Kidney (tissue), 13 donors: ENCODE measurements at regions not wholly inside any gene's neighbourhood (a gene's known extent, or its start where the extent isn't known, plus 50 kb on each side); places are given as distances from the start of the nearest gene placed in this dataset.
"Not testable (repeated sequence)": the region's sequence is repeated elsewhere in the genome, so short reads cannot be mapped to it uniquely, and the experiment has no call there.

Source experiments
- DNase-seq, 5 donors: peaks; one replicate each; pipeline ENCODE4 v3.0.0-alpha.2; 2013 to 2020
- FAIRE-seq: peaks from 2 replicates; lab custom pipeline; 2012; peaks lifted over from hg19 to GRCh38; lab: Jason Lieb, UNC
- H3K27ac ChIP-seq, 2 donors: one replicate each; pipeline ENCODE4 v1.7.0; 2013; ENCODE audit warnings: low read depth in 2 of 2, low read length in 2 of 2, inconsistent platforms in 1 of 2
- H3K27me3 ChIP-seq: one replicate; pipeline ENCODE4 v1.7.1; 2013; ENCODE audit warnings: low read length, inconsistent platforms; ENCODE audit not compliant: control insufficient read depth, insufficient read depth
- H3K36me3 ChIP-seq, 3 donors: one replicate each; pipeline versions ENCODE4 v1.7.0 to v1.7.1; 2013; ENCODE audit warnings: low read length in 3 of 3, control low read depth in 1 of 3, inconsistent platforms in 1 of 3; ENCODE audit not compliant: insufficient read depth in 3 of 3, control insufficient read depth in 2 of 3
- H3K4me1 ChIP-seq, 3 donors: one replicate each; pipeline versions ENCODE4 v1.7.0 to v1.7.1; 2013; ENCODE audit warnings: low read length in 3 of 3, inconsistent platforms in 1 of 3, low read depth in 1 of 3; ENCODE audit not compliant: control insufficient read depth in 2 of 3, insufficient read depth in 2 of 3
- H3K4me3 ChIP-seq, 3 donors: one replicate each; pipeline versions ENCODE4 v1.7.0 to v1.8.1; 2013; ENCODE audit warnings: low read length in 3 of 3, control low read depth in 1 of 3, inconsistent platforms in 1 of 3
- H3K9ac ChIP-seq, 3 donors: one replicate each; pipeline versions ENCODE4 v1.7.0 to v1.7.1; 2013; ENCODE audit warnings: low read length in 3 of 3, control low read depth in 1 of 3, inconsistent platforms in 1 of 3
- H3K9me3 ChIP-seq, 3 donors: one replicate each; pipeline versions ENCODE4 v1.7.0 to v1.7.1; 2013; ENCODE audit warnings: low read length in 3 of 3, control low read depth in 1 of 3, inconsistent platforms in 1 of 3; ENCODE audit not compliant: control insufficient read depth in 2 of 3, insufficient read depth in 1 of 3
- CTCF ChIP-seq: IDR thresholded peaks from 3 replicates; pipeline ENCODE4 v1.5.1; 2012; ENCODE audit warnings: mild to moderate bottlenecking, moderate library complexity, borderline replicate concordance; ENCODE audit not compliant: insufficient read depth; ENCODE audit errors: extremely low read depth
- intact Hi-C: fragments of 100-400 bp; cut with DNase I; formaldehyde crosslinking; loops from one replicate; pipeline ENCODE4 v1.11.1; 2022
- donor health status: control.
- donor health status: control.
- donor health status: control.
- donor health status: control.
- donor health status: control.
- donor health status: DM: yes; HTN: yes; CAD: no.
- donor health status: Normal renal cell carcinoma (clear cell type).

GRCh38 chr18:47658498-47658897 is 272.0 kb downstream of the SMAD2 start:
- no peak overlapping the region for H3K4me3 ChIP-seq
- intact Hi-C loops, result no loop called here
- H3K36me3 ChIP-seq, result no peaks in the 10 kb centered on the region
- no peak overlapping the region for H3K27ac ChIP-seq
- H3K27me3 ChIP-seq, result no peaks in the 10 kb centered on the region
- no peaks in the 10 kb centered on the region for H3K9me3 ChIP-seq
- no peak overlapping the region for H3K9ac ChIP-seq
- no peak for TF ChIP-seq CTCF
- H3K4me1 ChIP-seq, result no peaks in the 10 kb centered on the region
- FAIRE-seq, result no peak
- no peak for DNase-seq

- Histone ChIP-seq H3K27me3 (no peaks in the 10 kb centered on the region), H3K27ac (no peak overlapping the region), H3K9ac (no peak overlapping the region), H3K4me3 (no peak overlapping the region), H3K9me3 (no peaks in the 10 kb centered on the region), H3K4me1 (no peaks in the 10 kb centered on the region), H3K36me3 (no peaks in the 10 kb centered on the region)
- no peak for TF ChIP-seq CTCF
- FAIRE-seq (no peak), DNase-seq (no peak)
- intact Hi-C loops, result no loop called here
Measured at GRCh38 chr18:47654988-47655387, 275.5 kb downstream of the SMAD2 start.

- no peaks in the 10 kb centered on the region for H3K27me3 ChIP-seq
- no peak for TF ChIP-seq CTCF
- no peak overlapping the region for H3K27ac ChIP-seq
- no peaks in the 10 kb centered on the region for H3K9me3 ChIP-seq
- no peak overlapping the region for H3K9ac ChIP-seq
- no peaks in the 10 kb centered on the region for H3K4me1 ChIP-seq
- FAIRE-seq (no peak), DNase-seq (no peak)
- intact Hi-C loops, result no loop called here
- H3K36me3 ChIP-seq, result no peaks in the 10 kb centered on the region
- H3K4me3 ChIP-seq, result no peak overlapping the region
Measured at GRCh38 chr18:47644896-47645295, 285.6 kb downstream of the SMAD2 start.

GRCh38 chr18:47637551-47637950 is 292.9 kb downstream of the SMAD2 start:
- H3K27me3 ChIP-seq, H3K27ac ChIP-seq, H3K9me3 ChIP-seq, FAIRE-seq, H3K4me1 ChIP-seq, DNase-seq, H3K9ac ChIP-seq, H3K4me3 ChIP-seq, intact Hi-C loops, H3K36me3 ChIP-seq: not testable (repeated sequence)
